DND-41 (cell line): ENCODE measurements at regions not wholly inside any gene's neighbourhood (a gene's known extent, or its start where the extent isn't known, plus 50 kb on each side); places are given as distances from the start of the nearest gene placed in this dataset.

Experiments
- CTCF ChIP-seq: IDR thresholded peaks from 2 replicates; pipeline ENCODE4 v1.5.1; 2012; ENCODE audit warnings: borderline replicate concordance, low read length, moderate library complexity, mild to moderate bottlenecking; ENCODE audit not compliant: poor library complexity, severe bottlenecking; ENCODE audit errors: extremely low read depth
- EZH2 ChIP-seq: IDR thresholded peaks from 3 replicates; pipeline ENCODE4 v1.6.1; 2012; ENCODE audit warnings: borderline replicate concordance, low read depth, mild to moderate bottlenecking, moderate library complexity, low read length, inconsistent platforms; ENCODE audit not compliant: severe bottlenecking

DNA sequence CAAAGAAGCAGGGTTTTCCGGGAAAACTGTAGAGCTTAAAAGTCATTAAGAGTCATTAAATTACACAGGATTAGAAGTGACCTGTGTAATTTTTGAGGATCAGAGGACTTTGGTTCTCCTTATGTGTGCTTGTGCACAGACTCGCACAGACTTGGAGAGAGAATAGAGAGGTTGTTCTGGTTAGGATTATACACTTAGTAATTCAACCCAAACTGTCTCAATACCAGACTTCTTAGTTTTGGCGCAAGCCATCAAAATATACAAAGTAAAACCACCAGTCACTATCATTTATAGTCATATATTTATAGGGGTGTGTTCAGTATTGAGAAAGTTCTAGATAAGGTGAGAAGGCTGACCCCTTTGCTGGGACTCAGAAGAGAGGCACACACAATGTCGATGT, 112.3 kb downstream of the HLX start:
- TF ChIP-seq CTCF (no peak), EZH2 (no peak)
